SU-DHL-6 (cell line): ENCODE measurements at regions not wholly inside any gene's neighbourhood (a gene's known extent, or its start where the extent isn't known, plus 50 kb on each side); places are given as distances from the start of the nearest gene placed in this dataset.

ENCODE experiments used
- H2AFZ ChIP-seq: fragments of 200-600 bp; sonication (generic); 2 replicates; pipeline ENCODE4 v1.6.1; 2014; ENCODE audit warnings: low read depth, mild to moderate bottlenecking, moderate library complexity, mixed read lengths, antibody characterized with exemption, low read length; ENCODE audit not compliant: severe bottlenecking
- H3F3A ChIP-seq: fragments of 200-600 bp; shearing (Covaris generic); 2 replicates; pipeline ENCODE4 v1.6.0; 2016; ENCODE audit warnings: antibody characterized with exemption, mild to moderate bottlenecking; ENCODE audit not compliant: insufficient read depth
- H3K27ac ChIP-seq: fragments of 200-600 bp; sonication (generic); 2 replicates; pipeline ENCODE4 v1.5.1; 2016; ENCODE audit warnings: low read depth, mild to moderate bottlenecking, low read length, moderate library complexity, mixed read lengths
- H3K27me3 ChIP-seq: fragments of 200-600 bp; sonication (generic), shearing (Covaris generic); 2 replicates; pipeline ENCODE4 v1.6.0; 2014; ENCODE audit warnings: mild to moderate bottlenecking, low read length
- H3K36me3 ChIP-seq: fragments of 200-600 bp; sonication (generic); 2 replicates; pipeline ENCODE4 v1.6.1; 2014; ENCODE audit warnings: mild to moderate bottlenecking, low read length, mixed read lengths
- H3K4me2 ChIP-seq: fragments of 300-600, 200-600 bp; shearing (Covaris generic), sonication (generic); 2 replicates; pipeline ENCODE4 v1.6.0; 2014; ENCODE audit warnings: low read length, low read depth, mild to moderate bottlenecking; ENCODE audit not compliant: poor library complexity, severe bottlenecking
- H3K4me3 ChIP-seq: fragments of 200-600 bp; sonication (generic); 2 replicates; pipeline ENCODE4 v1.5.1; 2014; ENCODE audit warnings: antibody characterized with exemption, low read length, mild to moderate bottlenecking, mixed read lengths; ENCODE audit not compliant: insufficient read depth, poor library complexity, severe bottlenecking
- H3K79me2 ChIP-seq: fragments of 200-600 bp; sonication (generic); 2 replicates; pipeline ENCODE4 v1.6.1; 2014; ENCODE audit warnings: mild to moderate bottlenecking, low read length, moderate library complexity; ENCODE audit not compliant: insufficient read depth
- H3K9ac ChIP-seq: fragments of 200-600 bp; sonication (generic); 2 replicates; pipeline ENCODE4 v1.7.0; 2014; ENCODE audit warnings: mild to moderate bottlenecking, low read length
- H3K9me2 ChIP-seq: fragments of 200-600 bp; sonication (generic); replicated peaks from 2 replicates; pipeline ENCODE4 v1.6.1; 2014; ENCODE audit warnings: low read length; ENCODE audit not compliant: insufficient read depth
- H3K9me3 ChIP-seq: fragments of 200-600 bp; sonication (generic); 2 replicates; pipeline ENCODE4 v1.6.1; 2014; ENCODE audit warnings: low read length, mixed read lengths; ENCODE audit not compliant: insufficient read depth
- H4K20me1 ChIP-seq: fragments of 200-600 bp; sonication (generic); 2 replicates; pipeline ENCODE4 v1.6.1; 2014; ENCODE audit warnings: low read depth, mild to moderate bottlenecking, antibody characterized with exemption, low read length, moderate library complexity, mixed read lengths
- CTCF ChIP-seq: fragments of 200-600 bp; sonication (generic); IDR thresholded peaks from one replicate; pipeline ENCODE4 v1.5.1; 2017; ENCODE audit warnings: antibody characterized with exemption, mild to moderate bottlenecking, low read length, moderate library complexity; ENCODE audit not compliant: insufficient read depth, poor library complexity, severe bottlenecking
- EZH2phosphoT487 ChIP-seq: fragments of 200-600 bp; sonication (generic), shearing (Covaris generic); conservative IDR thresholded peaks from 2 replicates; pipeline ENCODE4 v1.6.1; 2018; ENCODE audit warnings: mild to moderate bottlenecking, antibody characterized with exemption, low read length, moderate library complexity, mixed read lengths

GRCh38 chr4:30783751-30784150, 63.6 kb downstream of the PCDH7 start:
- Histone ChIP-seq H3K9me2 (no peaks in the 10 kb centered on the region), H3K27ac (no peak overlapping the region), H3K79me2 (no peaks in the 10 kb centered on the region), H3K4me2 (no peak overlapping the region), H3F3A (no peaks in the 10 kb centered on the region), H3K27me3 (no peaks in the 10 kb centered on the region), H3K9me3 (no peaks in the 10 kb centered on the region), H2AFZ (no peak overlapping the region), H3K9ac (no peak overlapping the region), H3K36me3 (no peaks in the 10 kb centered on the region), H4K20me1 (no peaks in the 10 kb centered on the region), H3K4me3 (no peak overlapping the region)
- TF ChIP-seq CTCF: no peak
- TF ChIP-seq EZH2phosphoT487: no peak

- H3K9ac ChIP-seq: no peak overlapping the region
- H3K4me3 ChIP-seq: no peak overlapping the region
- H3K4me2 ChIP-seq: no peak overlapping the region
- H3K27me3 ChIP-seq: no peaks in the 10 kb centered on the region
- H3K27ac ChIP-seq: no peak overlapping the region
- H3K9me3 ChIP-seq: no peaks in the 10 kb centered on the region
- no peaks in the 10 kb centered on the region for H3K79me2 ChIP-seq
- no peak for TF ChIP-seq CTCF
- H2AFZ ChIP-seq: no peak overlapping the region
- no peaks in the 10 kb centered on the region for H3K36me3 ChIP-seq
- H4K20me1 ChIP-seq: no peaks in the 10 kb centered on the region
- no peaks in the 10 kb centered on the region for H3F3A ChIP-seq
- no peaks in the 10 kb centered on the region for H3K9me2 ChIP-seq
These were observed 69.1 kb downstream of the PCDH7 start for GRCh38 chr4:30789219-30789671.

GRCh38 chr4:30790123-30790522, 70.0 kb downstream of the PCDH7 start:
- H3K4me2 ChIP-seq: no peak overlapping the region
- H3K4me3 ChIP-seq: no peak overlapping the region
- no peak overlapping the region for H2AFZ ChIP-seq
- no peaks in the 10 kb centered on the region for H4K20me1 ChIP-seq
- no peaks in the 10 kb centered on the region for H3K36me3 ChIP-seq
- no peaks in the 10 kb centered on the region for H3F3A ChIP-seq
- no peaks in the 10 kb centered on the region for H3K9me3 ChIP-seq
- no peak overlapping the region for H3K27ac ChIP-seq
- H3K9ac ChIP-seq: no peak overlapping the region
- H3K27me3 ChIP-seq: no peaks in the 10 kb centered on the region
- TF ChIP-seq EZH2phosphoT487 (no peak), CTCF (no peak)
- H3K9me2 ChIP-seq: no peaks in the 10 kb centered on the region
- no peaks in the 10 kb centered on the region for H3K79me2 ChIP-seq

- H3K4me3 ChIP-seq: no peak overlapping the region
- H3K4me2 ChIP-seq: no peak overlapping the region
These were observed 70.8 kb downstream of the PCDH7 start for GRCh38 chr4:30790998-30791397.

More at GRCh38 chr4:30790998-30791397, 70.8 kb downstream of the PCDH7 start:
- Histone ChIP-seq H4K20me1 (no peaks in the 10 kb centered on the region), H3K9me3 (no peaks in the 10 kb centered on the region), H2AFZ (no peak overlapping the region), H3K9ac (no peak overlapping the region), H3K27me3 (no peaks in the 10 kb centered on the region), H3K79me2 (no peaks in the 10 kb centered on the region), H3K27ac (no peak overlapping the region), H3F3A (no peaks in the 10 kb centered on the region), H3K9me2 (no peaks in the 10 kb centered on the region), H3K36me3 (no peaks in the 10 kb centered on the region)
- TF ChIP-seq EZH2phosphoT487 (no peak), CTCF (no peak)
